Stomach (tissue), 8 donors: ENCODE measurements at regions not wholly inside any gene's neighbourhood (a gene's known extent, or its start where the extent isn't known, plus 50 kb on each side); places are given as distances from the start of the nearest gene placed in this dataset.

Experiments
- DNase-seq, 2 donors: peaks; one replicate each; pipeline versions ENCODE4 v3.0.0 to v3.0.0-alpha.2; 2013 to 2019
- H3K27ac ChIP-seq, 5 donors: fragments of 200-600 bp in 4 of 5; sonication (generic) in 4 of 5; one replicate each; pipeline ENCODE4 v1.5.1; 2013 to 2019; ENCODE audit warnings: mild to moderate bottlenecking in 1 of 5, moderate library complexity in 1 of 5
- H3K27me3 ChIP-seq, 3 donors: fragments of 200-600 bp; sonication (generic); one replicate each; pipeline ENCODE4 v1.5.1; 2017 to 2019; ENCODE audit warnings: mixed run types in 1 of 3
- H3K36me3 ChIP-seq, 4 donors: fragments of 200-600 bp; sonication (generic); 1 replicate in 3 of 4; 2 replicates in 1 of 4; pipeline ENCODE4 v1.5.1; 2016 to 2019
- H3K4me1 ChIP-seq, 4 donors: fragments of 200-600 bp; sonication (generic); one replicate each; pipeline ENCODE4 v1.5.1; 2016 to 2019
- H3K4me3 ChIP-seq, 4 donors: fragments of 200-600 bp; sonication (generic) in 3 of 4; one replicate each; pipeline ENCODE4 v1.5.1; 2016 to 2019; ENCODE audit warnings: mild to moderate bottlenecking in 1 of 4
- H3K9me3 ChIP-seq, 4 donors: fragments of 200-600 bp; sonication (generic); one replicate each; pipeline ENCODE4 v1.5.1; 2016 to 2019
- CTCF ChIP-seq, 7 experiments: fragments of 450-650 bp in 4 of 7; fragments of 200-600 bp in 3 of 7; sonication (generic) in 3 of 7; IDR thresholded peaks; one replicate each; pipeline ENCODE4 v1.5.1; 2016 to 2019; ENCODE audit warnings: antibody characterized with exemption in 7 of 7, control low read depth in 2 of 7, mild to moderate bottlenecking in 1 of 7
- EP300 ChIP-seq: sonication (generic); formaldehyde crosslinking; IDR thresholded peaks from one replicate; pipeline ENCODE4 v1.6.1; 2017; ENCODE audit warnings: antibody characterized with exemption
- POLR2A ChIP-seq, 4 donors: fragments of 450-650 bp; IDR thresholded peaks; one replicate each; pipeline ENCODE4 v1.6.1; 2016; ENCODE audit warnings: antibody characterized with exemption in 4 of 4, control low read depth in 2 of 4, mild to moderate bottlenecking in 1 of 4, moderate library complexity in 1 of 4
- POLR2AphosphoS5 ChIP-seq, 3 donors: sonication (generic); formaldehyde crosslinking; IDR thresholded peaks; one replicate each; pipeline ENCODE4 v1.6.1; 2016; ENCODE audit warnings: antibody characterized with exemption in 3 of 3
- WGBS, 5 donors: extraction: QIAGEN DNeasy Blood & Tissue Kit in 3 of 5; methylation state at CpG; one replicate each; pipeline versions ENCODE4 v1.1.5 to v1.1.7; 2013 to 2018; 5-methylcytosine and 5-hydroxymethylcytosine counted together
- intact Hi-C: fragments of 100-400 bp; cut with DNase I; formaldehyde crosslinking; loops from one replicate; pipeline ENCODE4 v1.15.1; 2023; ENCODE audit warnings: low total_unique reads
- donor health status: healthy with polysubstance abuse.
- donor health status: Bipolar disorder and iron deficiency.
- donor health status: healthy.

- Histone ChIP-seq H3K36me3 (no peaks in the 10 kb centered on the region), H3K4me3 (no peak overlapping the region), H3K9me3 (no peaks in the 10 kb centered on the region), H3K27me3 (no peaks in the 10 kb centered on the region), H3K4me1 (peaks cover 0 to 13% (median 5%) of the 10 kb centered on the region in 4 donors), H3K27ac (no peak overlapping the region)
- no peak for TF ChIP-seq POLR2AphosphoS5 (IDR thresholded peaks at IDR 0.05)
- TF ChIP-seq CTCF (IDR thresholded peaks at IDR 0.05): no peak
- TF ChIP-seq POLR2A (IDR thresholded peaks at IDR 0.05): no peak
- no peak for TF ChIP-seq EP300
- DNase-seq: no peak
- intact Hi-C loops: no loop called here
- 60 to 69% (median 62%) methylated on average over 2 of the region's 2 CpGs for WGBS, 5 donors
Measured at GRCh38 chr2:12612671-12613070, 104.1 kb upstream of the TRIB2 start.

- Histone ChIP-seq H3K9me3 (no peaks in the 10 kb centered on the region), H3K27ac (no peak overlapping the region), H3K27me3 (no peaks in the 10 kb centered on the region), H3K4me1 (peaks cover 0 to 16% (median 5%) of the 10 kb centered on the region in 4 donors), H3K36me3 (no peaks in the 10 kb centered on the region), H3K4me3 (no peak overlapping the region)
- peak; percentile 27 to 41 for DNase-seq
- intact Hi-C loops: no loop called here
- TF ChIP-seq POLR2AphosphoS5 (IDR thresholded peaks at IDR 0.05): no peak
- TF ChIP-seq EP300: no peak
- TF ChIP-seq CTCF (IDR thresholded peaks at IDR 0.05): no peak
- TF ChIP-seq POLR2A (IDR thresholded peaks at IDR 0.05): no peak
- 39 to 53% (median 48%) methylated on average over 7 of the region's 7 CpGs for WGBS, 5 donors
Measured at GRCh38 chr2:12613137-12613835, 103.5 kb upstream of the TRIB2 start.

GRCh38 chr2:12615509-12615908, 101.2 kb upstream of the TRIB2 start:
- 93 to 98% (median 96%) methylated on average over 1 to 2 of the region's 2 CpGs for WGBS, 5 donors
- Histone ChIP-seq H3K27ac (no peak overlapping the region), H3K9me3 (no peaks in the 10 kb centered on the region), H3K27me3 (no peaks in the 10 kb centered on the region), H3K36me3 (no peaks in the 10 kb centered on the region), H3K4me3 (no peak overlapping the region), H3K4me1 (peaks cover 0 to 21% (median 5%) of the 10 kb centered on the region in 4 donors)
- no peak for DNase-seq
- intact Hi-C loops: no loop called here
- TF ChIP-seq POLR2A (IDR thresholded peaks at IDR 0.05) (no peak), CTCF (IDR thresholded peaks at IDR 0.05) (no peak), POLR2AphosphoS5 (IDR thresholded peaks at IDR 0.05) (no peak), EP300 (no peak)

GRCh38 chr2:12616456-12617156, 100.1 kb upstream of the TRIB2 start:
- no peak for DNase-seq
- WGBS, 5 donors: 77 to 93% (median 89%) methylated on average over 2 of the region's 2 CpGs
- H3K4me1 ChIP-seq: peaks cover 0 to 21% (median 5%) of the 10 kb centered on the region in 4 donors
- intact Hi-C loops: no loop called here
- no peak for TF ChIP-seq CTCF (IDR thresholded peaks at IDR 0.05)
- no peak for TF ChIP-seq POLR2A (IDR thresholded peaks at IDR 0.05)
- no peak for TF ChIP-seq POLR2AphosphoS5 (IDR thresholded peaks at IDR 0.05)
- no peak for TF ChIP-seq EP300
- no peaks in the 10 kb centered on the region for H3K27me3 ChIP-seq
- H3K4me3 ChIP-seq: no peak overlapping the region
- no peaks in the 10 kb centered on the region for H3K36me3 ChIP-seq
- no peak overlapping the region for H3K27ac ChIP-seq
- no peaks in the 10 kb centered on the region for H3K9me3 ChIP-seq
